Esophagus squamous epithelium (tissue), 5 donors: ENCODE measurements at regions not wholly inside any gene's neighbourhood (a gene's known extent, or its start where the extent isn't known, plus 50 kb on each side); places are given as distances from the start of the nearest gene placed in this dataset.

Source experiments
- DNase-seq: peaks from one replicate; lab custom pipeline; 2025; lab: John Stamatoyannopoulos, UW
- H3K27ac ChIP-seq, 4 donors: fragments of 200-600 bp; sonication (generic); one replicate each; pipeline ENCODE4 v1.5.1; 2016 to 2019; ENCODE audit warnings: mild to moderate bottlenecking in 1 of 4
- H3K27me3 ChIP-seq, 4 donors: fragments of 200-600 bp; sonication (generic); 1 replicate in 3 of 4; 2 replicates in 1 of 4; pipeline versions ENCODE4 v1.5.1 to v1.6.0; 2017 to 2021; ENCODE audit warnings: antibody characterized with exemption in 1 of 4
- H3K36me3 ChIP-seq, 3 donors: fragments of 200-600 bp; sonication (generic); one replicate each; pipeline ENCODE4 v1.5.1; 2016 to 2019
- H3K4me1 ChIP-seq, 3 donors: fragments of 200-600 bp; sonication (generic); one replicate each; pipeline ENCODE4 v1.5.1; 2017 to 2019
- H3K4me3 ChIP-seq, 4 donors: fragments of 200-600 bp; sonication (generic); 1 replicate in 3 of 4; 2 replicates in 1 of 4; pipeline ENCODE4 v1.5.1; 2016 to 2019; ENCODE audit warnings: mild to moderate bottlenecking in 2 of 4, moderate library complexity in 1 of 4
- H3K9me3 ChIP-seq, 3 donors: fragments of 200-600 bp; sonication (generic); one replicate each; pipeline ENCODE4 v1.5.1; 2016 to 2019
- CTCF ChIP-seq, 6 experiments: fragments of 450-650 bp in 4 of 6; fragments of 200-600 bp in 2 of 6; sonication (generic) in 2 of 6; IDR thresholded peaks; one replicate each; pipeline ENCODE4 v1.5.1; 2016 to 2019; ENCODE audit warnings: antibody characterized with exemption in 6 of 6, mild to moderate bottlenecking in 4 of 6, moderate library complexity in 4 of 6
- POLR2A ChIP-seq, 4 donors: fragments of 450-650 bp; IDR thresholded peaks; one replicate each; pipeline ENCODE4 v1.6.1; 2017; ENCODE audit warnings: antibody characterized with exemption in 4 of 4, mild to moderate bottlenecking in 4 of 4, moderate library complexity in 3 of 4
- WGBS, 2 donors: methylation state at CpG; one replicate each; pipeline ENCODE4 v1.1.5; 2018; 5-methylcytosine and 5-hydroxymethylcytosine counted together
- intact Hi-C: fragments of 100-400 bp; cut with DNase I; formaldehyde crosslinking; loops from one replicate; pipeline ENCODE4 v1.15.0; 2022
- donor health status: DM: yes; HTN: yes; CAD: no.

- H3K27ac ChIP-seq: no peak overlapping the region
- peaks cover 0 to 23% (median 0%) of the 10 kb centered on the region in 4 donors for H3K27me3 ChIP-seq
- H3K4me1 ChIP-seq: peaks cover 0 to 3% (median 0%) of the 10 kb centered on the region in 3 donors
- TF ChIP-seq POLR2A (IDR thresholded peaks at IDR 0.05) (no peak), CTCF (IDR thresholded peaks at IDR 0.05) (no peak)
- H3K4me3 ChIP-seq: no peak overlapping the region
- WGBS, 2 donors: 27 to 29% methylated on average over 2 of the region's 2 CpGs
- DNase-seq: no peak
- intact Hi-C loops: no loop called here
- no peaks in the 10 kb centered on the region for H3K36me3 ChIP-seq
- H3K9me3 ChIP-seq: no peaks in the 10 kb centered on the region
Observed at GRCh38 chr4:159484864-159485263, 382.0 kb downstream of the RAPGEF2 start.

- Histone ChIP-seq H3K4me1 (peaks cover 0 to 3% (median 0%) of the 10 kb centered on the region in 3 donors), H3K27me3 (peaks cover 0 to 23% (median 0%) of the 10 kb centered on the region in 4 donors), H3K9me3 (no peaks in the 10 kb centered on the region), H3K4me3 (no peak overlapping the region), H3K27ac (no peak overlapping the region), H3K36me3 (no peaks in the 10 kb centered on the region)
- 10 to 11% methylated on average over 8 of the region's 8 CpGs for WGBS, 2 donors
- DNase-seq: no peak
- peak; percentile 37 to 70 (median 62) for TF ChIP-seq CTCF (IDR thresholded peaks at IDR 0.05)
- TF ChIP-seq POLR2A (IDR thresholded peaks at IDR 0.05): no peak
- intact Hi-C loops: no loop called here
Observed at GRCh38 chr4:159487284-159487747, 384.4 kb downstream of the RAPGEF2 start.

- H3K27me3 ChIP-seq: peaks cover 0 to 16% (median 0%) of the 10 kb centered on the region in 4 donors
- no peak overlapping the region for H3K27ac ChIP-seq
- TF ChIP-seq POLR2A (IDR thresholded peaks at IDR 0.05): no peak
- no peak for TF ChIP-seq CTCF (IDR thresholded peaks at IDR 0.05)
- DNase-seq: no peak
- peaks cover 0 to 3% (median 0%) of the 10 kb centered on the region in 3 donors for H3K4me1 ChIP-seq
- H3K9me3 ChIP-seq: no peaks in the 10 kb centered on the region
- no peak overlapping the region for H3K4me3 ChIP-seq
- H3K36me3 ChIP-seq: no peaks in the 10 kb centered on the region
- intact Hi-C loops: no loop called here
- 49 to 76% methylated on average over 1 of the region's 1 CpG for WGBS, 2 donors
Observed at GRCh38 chr4:159489646-159490045, 386.8 kb downstream of the RAPGEF2 start.

GRCh38 chr4:159495515-159496236 is 392.8 kb downstream of the RAPGEF2 start:
- DNase-seq: no peak
- no peak overlapping the region for H3K4me3 ChIP-seq
- no peak overlapping the region for H3K27ac ChIP-seq
- no peaks in the 10 kb centered on the region for H3K4me1 ChIP-seq
- 62 to 78% methylated on average over 2 of the region's 2 CpGs for WGBS, 2 donors
- no peaks in the 10 kb centered on the region for H3K36me3 ChIP-seq
- no peaks in the 10 kb centered on the region for H3K9me3 ChIP-seq
- no peaks in the 10 kb centered on the region for H3K27me3 ChIP-seq
- intact Hi-C loops: no loop called here
- TF ChIP-seq POLR2A (IDR thresholded peaks at IDR 0.05) (no peak), CTCF (IDR thresholded peaks at IDR 0.05) (no peak)

GRCh38 chr4:159496248-159496647 is 393.4 kb downstream of the RAPGEF2 start:
- no peak for DNase-seq
- Histone ChIP-seq H3K4me3 (no peak overlapping the region), H3K27ac (no peak overlapping the region), H3K9me3 (no peaks in the 10 kb centered on the region), H3K4me1 (no peaks in the 10 kb centered on the region), H3K27me3 (no peaks in the 10 kb centered on the region), H3K36me3 (no peaks in the 10 kb centered on the region)
- intact Hi-C loops: no loop called here
- TF ChIP-seq CTCF (IDR thresholded peaks at IDR 0.05) (no peak), POLR2A (IDR thresholded peaks at IDR 0.05) (no peak)
- 30 to 36% methylated on average over 1 of the region's 1 CpG for WGBS, 2 donors
